Hepatocyte (in vitro differentiated cells): ENCODE measurements at regions not wholly inside any gene's neighbourhood (a gene's known extent, or its start where the extent isn't known, plus 50 kb on each side); places are given as distances from the start of the nearest gene placed in this dataset.

Experiments used
- CTCF ChIP-seq: fragments of 200-600 bp; sonication (generic); IDR thresholded peaks from 2 replicates; pipeline ENCODE4 v1.5.1; 2016; ENCODE audit warnings: antibody characterized with exemption, mild to moderate bottlenecking; ENCODE audit not compliant: poor library complexity
- EZH2 ChIP-seq: fragments of 200-600 bp; sonication (generic); IDR thresholded peaks from 2 replicates; pipeline ENCODE4 v1.6.1; 2016; ENCODE audit warnings: antibody characterized with exemption, mild to moderate bottlenecking, borderline replicate concordance
- EZH2phosphoT487 ChIP-seq: fragments of 200-600 bp; sonication (generic); IDR thresholded peaks from one replicate; pipeline ENCODE4 v1.6.1; 2018; ENCODE audit warnings: antibody characterized with exemption, mild to moderate bottlenecking, low read depth, moderate library complexity; ENCODE audit not compliant: unreplicated experiment, severe bottlenecking

DNA sequence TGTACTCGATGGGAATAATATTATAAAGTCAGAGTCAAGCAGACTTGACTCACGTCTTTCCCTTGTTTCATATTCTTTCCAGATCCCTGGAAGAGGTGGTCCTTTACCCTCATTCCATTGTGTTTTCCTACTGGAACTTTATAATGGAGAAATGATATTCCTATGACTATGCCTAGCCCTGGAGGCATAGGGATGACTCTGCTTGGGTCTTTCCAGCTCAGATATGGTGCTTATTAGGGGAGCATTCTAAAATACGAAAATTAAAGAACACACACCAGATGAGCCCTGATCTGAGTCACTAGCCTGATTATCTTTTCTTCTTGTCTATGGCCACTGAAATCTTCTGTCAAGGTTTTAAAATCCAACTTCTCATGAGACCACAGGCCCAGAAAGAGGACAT, 231.4 kb downstream of the ANKRD50 start:
- TF ChIP-seq EZH2 (no peak), CTCF (no peak), EZH2phosphoT487 (no peak)
